SK-N-SH (cell line): ENCODE measurements at regions not wholly inside any gene's neighbourhood (a gene's known extent, or its start where the extent isn't known, plus 50 kb on each side); places are given as distances from the start of the nearest gene placed in this dataset.

Source experiments
- CTCF ChIA-PET: fragments of 300-600, 350-600 bp; formaldehyde crosslinking; extraction: SDS; loops from one replicate; lab custom pipeline; 2021; lab: Yijun Ruan, JAX
- POLR2A ChIA-PET: fragments of 350-600 bp; sonication (Branson Sonifier 250); formaldehyde crosslinking; extraction: SDS; loops from one replicate; lab custom pipeline; 2020; ENCODE audit warnings: antibody characterized with exemption, inconsistent platforms; lab: Yijun Ruan, JAX
- DNase-seq: peaks from one replicate; pipeline ENCODE4 v3.0.0; 2012
- H2AFZ ChIP-seq: fragments of 200-600 bp; sonication (generic); 2 replicates; pipeline ENCODE4 v1.8.1; 2016; ENCODE audit warnings: antibody characterized with exemption, mild to moderate bottlenecking, low read depth
- H3F3A ChIP-seq: fragments of 200-600 bp; sonication (generic); replicated peaks from 2 replicates; pipeline ENCODE3; 2016; ENCODE audit warnings: antibody characterized with exemption, mild to moderate bottlenecking; ENCODE audit not compliant: insufficient read depth
- H3K27ac ChIP-seq, 2 experiments: fragments of 200-500 bp in 1 of 2; fragments of 200-600 bp in 1 of 2; sonication (Bioruptor generic) in 1 of 2; sonication (generic), shearing (Covaris generic) in 1 of 2; 2 replicates each; pipeline versions ENCODE4 v1.5.1 to v1.6.1; 2014 to 2016; ENCODE audit warnings: low read depth in 2 of 2, inconsistent platforms in 1 of 2, low read length in 1 of 2, mild to moderate bottlenecking in 1 of 2, mixed read lengths in 1 of 2
- H3K27me3 ChIP-seq: fragments of 200-600 bp; sonication (generic), shearing (Covaris generic); 2 replicates; pipeline ENCODE4 v1.6.1; 2016; ENCODE audit warnings: mixed run types; ENCODE audit not compliant: insufficient read depth
- H3K36me3 ChIP-seq, 2 experiments: fragments of 200-500 bp in 1 of 2; fragments of 200-600 bp in 1 of 2; sonication (Bioruptor generic) in 1 of 2; sonication (generic) in 1 of 2; replicated peaks in 1 of 2; 2 replicates each; pipeline versions ENCODE3 to v1.5.1; 2014 to 2016; ENCODE audit warnings: low read length in 1 of 2, mild to moderate bottlenecking in 1 of 2; ENCODE audit not compliant: insufficient read depth in 2 of 2, control insufficient read depth in 1 of 2
- H3K4me1 ChIP-seq, 2 experiments: fragments of 200-500 bp in 1 of 2; fragments of 200-600 bp in 1 of 2; sonication (Bioruptor generic) in 1 of 2; sonication (generic), shearing (Covaris generic) in 1 of 2; 2 replicates each; pipeline versions ENCODE4 v1.5.1 to v1.6.1; 2014 to 2016; ENCODE audit warnings: low read depth in 1 of 2, low read length in 1 of 2, mixed run types in 1 of 2; ENCODE audit not compliant: insufficient read depth in 2 of 2, control insufficient read depth in 1 of 2
- H3K4me2 ChIP-seq: fragments of 200-600 bp; sonication (generic), shearing (Covaris generic); 2 replicates; pipeline ENCODE4 v1.6.1; 2017; ENCODE audit warnings: mixed run types
- H3K4me3 ChIP-seq, 2 experiments: fragments of 200-500 bp in 1 of 2; fragments of 200-600 bp in 1 of 2; sonication (Bioruptor generic) in 1 of 2; sonication (generic), shearing (Covaris generic) in 1 of 2; 2 replicates each; pipeline versions ENCODE4 v1.5.1 to v1.8.1; 2014 to 2016; ENCODE audit warnings: low read depth in 2 of 2, inconsistent platforms in 1 of 2, low read length in 1 of 2, mild to moderate bottlenecking in 1 of 2, mixed read lengths in 1 of 2, moderate library complexity in 1 of 2
- H3K79me2 ChIP-seq: fragments of 200-600 bp; sonication (generic); 2 replicates; pipeline ENCODE4 v1.8.1; 2017; ENCODE audit warnings: mild to moderate bottlenecking; ENCODE audit not compliant: insufficient read depth
- H3K9ac ChIP-seq: fragments of 200-600 bp; sonication (generic); 2 replicates; pipeline ENCODE4 v1.6.1; 2017; ENCODE audit warnings: mixed run types
- H3K9me2 ChIP-seq: fragments of 200-600 bp; sonication (generic); 2 replicates; pipeline ENCODE4 v1.6.1; 2017; ENCODE audit warnings: mixed run types
- H3K9me3 ChIP-seq: fragments of 200-600 bp; sonication (generic); 2 replicates; pipeline ENCODE4 v1.6.1; 2017; ENCODE audit warnings: mixed run types, mild to moderate bottlenecking, moderate library complexity
- H4K20me1 ChIP-seq: fragments of 200-600 bp; sonication (generic); 2 replicates; pipeline ENCODE4 v1.6.1; 2017; ENCODE audit warnings: mild to moderate bottlenecking, mixed run types; ENCODE audit not compliant: insufficient read depth
- ELF1 ChIP-seq: IDR thresholded peaks from 2 replicates; pipeline ENCODE4 v1.4.0; 2012
- EP300 ChIP-seq, 2 experiments: IDR thresholded peaks; 2 replicates each; pipeline versions ENCODE4 v1.4.0 to v1.6.1; 2012; ENCODE audit warnings: borderline replicate concordance in 1 of 2, low read depth in 1 of 2, low read length in 1 of 2
- EZH2phosphoT487 ChIP-seq: fragments of 200-600 bp; sonication (generic); IDR thresholded peaks from 2 replicates; pipeline ENCODE4 v1.6.1; 2017; ENCODE audit warnings: low read depth, mixed run types, mild to moderate bottlenecking, antibody characterized with exemption, moderate library complexity, borderline replicate concordance
- FOSL2 ChIP-seq: IDR thresholded peaks from 2 replicates; pipeline ENCODE4 v1.4.0; 2012; ENCODE audit warnings: low read depth, mild to moderate bottlenecking, moderate library complexity, borderline replicate concordance
- FOXJ3 ChIP-seq: sonication (generic); formaldehyde crosslinking; IDR thresholded peaks from 2 replicates; pipeline ENCODE4 v1.5.1; 2020; ENCODE audit warnings: mild to moderate bottlenecking, missing genetic modification reagents
- FOXM1 ChIP-seq: IDR thresholded peaks from 2 replicates; pipeline ENCODE4 v1.4.0; 2012; ENCODE audit warnings: low read depth, mild to moderate bottlenecking
- GATA2 ChIP-seq: sonication (generic); formaldehyde crosslinking; IDR thresholded peaks from 2 replicates; pipeline ENCODE4 v1.5.0; 2020; ENCODE audit warnings: mild to moderate bottlenecking, missing genetic modification reagents
- JUND ChIP-seq: IDR thresholded peaks from 2 replicates; pipeline ENCODE4 v1.4.0; 2012
- MXI1 ChIP-seq: IDR thresholded peaks from 2 replicates; pipeline ENCODE4 v1.6.1; 2012; ENCODE audit warnings: mild to moderate bottlenecking, low read depth, low read length, improper control_type of control experiment
- NRF1 ChIP-seq: IDR thresholded peaks from 2 replicates; pipeline ENCODE4 v1.6.1; 2012; ENCODE audit warnings: low read depth, mild to moderate bottlenecking, low read length
- POLR2AphosphoS5 ChIP-seq: IDR thresholded peaks from 2 replicates; pipeline ENCODE4 v1.6.1; 2012; ENCODE audit warnings: low read depth, low read length
- RAD21 ChIP-seq: IDR thresholded peaks from 2 replicates; pipeline ENCODE4 v1.6.1; 2012; ENCODE audit warnings: mild to moderate bottlenecking, low read length
- RFX5 ChIP-seq: IDR thresholded peaks from 2 replicates; pipeline ENCODE4 v1.6.1; 2012; ENCODE audit warnings: mild to moderate bottlenecking, improper control_type of control experiment, low read length
- RXRA ChIP-seq: IDR thresholded peaks from 2 replicates; pipeline ENCODE4 v1.4.0; 2012; ENCODE audit warnings: low read depth, mild to moderate bottlenecking, borderline replicate concordance
- SIN3A ChIP-seq: IDR thresholded peaks from 2 replicates; pipeline ENCODE4 v1.6.1; 2012; ENCODE audit warnings: low read depth, mild to moderate bottlenecking, low read length, moderate library complexity, borderline replicate concordance
- SMC3 ChIP-seq: IDR thresholded peaks from 2 replicates; pipeline ENCODE4 v1.6.1; 2012; ENCODE audit warnings: low read depth, low read length, improper control_type of control experiment
- TAF1 ChIP-seq: IDR thresholded peaks from 2 replicates; pipeline ENCODE4 v1.6.1; 2012; ENCODE audit warnings: low read depth, mild to moderate bottlenecking, low read length, moderate library complexity, borderline replicate concordance
- TCF12 ChIP-seq: IDR thresholded peaks from 2 replicates; pipeline ENCODE4 v1.4.0; 2012
- YY1 ChIP-seq: IDR thresholded peaks from 2 replicates; pipeline ENCODE4 v1.4.0; 2012; ENCODE audit warnings: low read depth, mild to moderate bottlenecking
- WGBS: methylation state at CpG from one replicate; pipeline ENCODE4 v1.1.6; 2017; ENCODE audit warnings: low lambda C conversion rate; 5-methylcytosine and 5-hydroxymethylcytosine counted together
- TF ChIP-seq, protein P1 (sequence below): IDR thresholded peaks from 2 replicates; pipeline ENCODE4 v1.4.0; 2012; ENCODE audit warnings: low read depth
- TF ChIP-seq, protein P2 (sequence below): fragments of 200-600 bp; sonication (generic); IDR thresholded peaks from 2 replicates; pipeline ENCODE4 v1.6.1; 2017; ENCODE audit warnings: antibody characterized with exemption, mild to moderate bottlenecking, moderate library complexity
- TF ChIP-seq, protein P3 (sequence below): IDR thresholded peaks from 2 replicates; pipeline ENCODE4 v1.6.1; 2012; ENCODE audit warnings: mild to moderate bottlenecking, low read depth, low read length, moderate library complexity
- TF ChIP-seq, protein P4 (sequence below): fragments of 150-350 bp; IDR thresholded peaks from 2 replicates; pipeline ENCODE4 v1.6.1; 2016; ENCODE audit warnings: mild to moderate bottlenecking, low read depth, low read length

- H2AFZ ChIP-seq, result no peak overlapping the region
- no peaks in the 10 kb centered on the region for H3K36me3 ChIP-seq
- H3K4me1 ChIP-seq, result no peaks in the 10 kb centered on the region
- H3K9me2 ChIP-seq, result no peaks in the 10 kb centered on the region
- no peak for DNase-seq
- H3K4me3 ChIP-seq, result no peak overlapping the region
- H3K9ac ChIP-seq, result no peak overlapping the region
- no peaks in the 10 kb centered on the region for H4K20me1 ChIP-seq
- H3K9me3 ChIP-seq, result no peaks in the 10 kb centered on the region
- ChIA-PET POLR2A (no interaction called here), CTCF (no interaction called here)
- 98% methylated on average over 2 of the region's 2 CpGs for WGBS
- no peak overlapping the region for H3K27ac ChIP-seq
- H3K4me2 ChIP-seq, result no peak overlapping the region
- no peaks in the 10 kb centered on the region for H3K27me3 ChIP-seq
- no peaks in the 10 kb centered on the region for H3F3A ChIP-seq
- no peaks in the 10 kb centered on the region for H3K79me2 ChIP-seq
- TF ChIP-seq EP300 (IDR thresholded peaks at IDR 0.05; ENCODE audit: borderline replicate concordance in 1 of 2, low read depth in 1 of 2, low read length in 1 of 2) (no peak), RXRA (no peak), RFX5 (no peak), SIN3A (no peak), FOXJ3 (CRISPR knock-in tag) (no peak), TAF1 (no peak), RAD21 (no peak), FOSL2 (no peak), POLR2AphosphoS5 (no peak), FOXM1 (no peak), MXI1 (no peak), YY1 (no peak)
- TF ChIP-seq, protein P1, sequence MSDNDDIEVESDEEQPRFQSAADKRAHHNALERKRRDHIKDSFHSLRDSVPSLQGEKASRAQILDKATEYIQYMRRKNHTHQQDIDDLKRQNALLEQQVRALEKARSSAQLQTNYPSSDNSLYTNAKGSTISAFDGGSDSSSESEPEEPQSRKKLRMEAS, result no peak
- TF ChIP-seq, protein P2, sequence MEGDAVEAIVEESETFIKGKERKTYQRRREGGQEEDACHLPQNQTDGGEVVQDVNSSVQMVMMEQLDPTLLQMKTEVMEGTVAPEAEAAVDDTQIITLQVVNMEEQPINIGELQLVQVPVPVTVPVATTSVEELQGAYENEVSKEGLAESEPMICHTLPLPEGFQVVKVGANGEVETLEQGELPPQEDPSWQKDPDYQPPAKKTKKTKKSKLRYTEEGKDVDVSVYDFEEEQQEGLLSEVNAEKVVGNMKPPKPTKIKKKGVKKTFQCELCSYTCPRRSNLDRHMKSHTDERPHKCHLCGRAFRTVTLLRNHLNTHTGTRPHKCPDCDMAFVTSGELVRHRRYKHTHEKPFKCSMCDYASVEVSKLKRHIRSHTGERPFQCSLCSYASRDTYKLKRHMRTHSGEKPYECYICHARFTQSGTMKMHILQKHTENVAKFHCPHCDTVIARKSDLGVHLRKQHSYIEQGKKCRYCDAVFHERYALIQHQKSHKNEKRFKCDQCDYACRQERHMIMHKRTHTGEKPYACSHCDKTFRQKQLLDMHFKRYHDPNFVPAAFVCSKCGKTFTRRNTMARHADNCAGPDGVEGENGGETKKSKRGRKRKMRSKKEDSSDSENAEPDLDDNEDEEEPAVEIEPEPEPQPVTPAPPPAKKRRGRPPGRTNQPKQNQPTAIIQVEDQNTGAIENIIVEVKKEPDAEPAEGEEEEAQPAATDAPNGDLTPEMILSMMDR, result no peak
- TF ChIP-seq, all 33 proteins: peak for 0
These were observed 155.9 kb upstream of the PALMD start for GRCh38 chr1:99490031-99490430.

DNA sequence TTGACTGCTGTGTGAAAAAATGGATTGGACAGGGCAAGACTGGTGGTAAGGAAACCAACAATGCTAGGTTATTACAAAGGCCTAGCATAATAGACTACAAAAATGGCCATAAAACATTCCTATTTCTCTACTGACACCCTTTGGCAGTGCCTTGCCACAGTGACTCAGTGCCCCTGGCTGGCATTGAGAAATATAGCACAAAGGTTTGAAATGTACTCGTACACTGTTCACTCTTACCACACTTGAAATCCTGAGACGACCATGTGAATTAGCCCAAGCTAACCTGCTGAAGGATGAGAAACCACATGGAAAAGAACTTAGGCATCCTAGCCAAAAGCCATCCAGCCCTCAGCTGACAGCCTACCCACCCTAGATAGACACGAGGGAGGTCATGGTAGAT lies 149.8 kb upstream of the PALMD start:
- 84% methylated on average over 3 of the region's 3 CpGs for WGBS
- no peaks in the 10 kb centered on the region for H3K27me3 ChIP-seq
- no peaks in the 10 kb centered on the region for H3K9me2 ChIP-seq
- H4K20me1 ChIP-seq, result no peaks in the 10 kb centered on the region
- H3K9ac ChIP-seq, result no peak overlapping the region
- no peak overlapping the region for H2AFZ ChIP-seq
- no peak overlapping the region for H3K4me3 ChIP-seq
- no peaks in the 10 kb centered on the region for H3K79me2 ChIP-seq
- no peaks in the 10 kb centered on the region for H3K36me3 ChIP-seq
- CTCF ChIA-PET, result no interaction called here
- DNase-seq, result no peak
- POLR2A ChIA-PET, result no interaction called here
- no peaks in the 10 kb centered on the region for H3F3A ChIP-seq
- no peaks in the 10 kb centered on the region for H3K4me1 ChIP-seq
- no peak overlapping the region for H3K4me2 ChIP-seq
- H3K9me3 ChIP-seq, result no peaks in the 10 kb centered on the region
- no peak overlapping the region for H3K27ac ChIP-seq
- TF ChIP-seq GATA2 (CRISPR knock-in tag), result no peak
- no peak for TF ChIP-seq RAD21
- no peak for TF ChIP-seq FOSL2
- TF ChIP-seq SIN3A, result no peak
- TF ChIP-seq SMC3, result no peak
- TF ChIP-seq YY1, result no peak
- TF ChIP-seq, protein P3, sequence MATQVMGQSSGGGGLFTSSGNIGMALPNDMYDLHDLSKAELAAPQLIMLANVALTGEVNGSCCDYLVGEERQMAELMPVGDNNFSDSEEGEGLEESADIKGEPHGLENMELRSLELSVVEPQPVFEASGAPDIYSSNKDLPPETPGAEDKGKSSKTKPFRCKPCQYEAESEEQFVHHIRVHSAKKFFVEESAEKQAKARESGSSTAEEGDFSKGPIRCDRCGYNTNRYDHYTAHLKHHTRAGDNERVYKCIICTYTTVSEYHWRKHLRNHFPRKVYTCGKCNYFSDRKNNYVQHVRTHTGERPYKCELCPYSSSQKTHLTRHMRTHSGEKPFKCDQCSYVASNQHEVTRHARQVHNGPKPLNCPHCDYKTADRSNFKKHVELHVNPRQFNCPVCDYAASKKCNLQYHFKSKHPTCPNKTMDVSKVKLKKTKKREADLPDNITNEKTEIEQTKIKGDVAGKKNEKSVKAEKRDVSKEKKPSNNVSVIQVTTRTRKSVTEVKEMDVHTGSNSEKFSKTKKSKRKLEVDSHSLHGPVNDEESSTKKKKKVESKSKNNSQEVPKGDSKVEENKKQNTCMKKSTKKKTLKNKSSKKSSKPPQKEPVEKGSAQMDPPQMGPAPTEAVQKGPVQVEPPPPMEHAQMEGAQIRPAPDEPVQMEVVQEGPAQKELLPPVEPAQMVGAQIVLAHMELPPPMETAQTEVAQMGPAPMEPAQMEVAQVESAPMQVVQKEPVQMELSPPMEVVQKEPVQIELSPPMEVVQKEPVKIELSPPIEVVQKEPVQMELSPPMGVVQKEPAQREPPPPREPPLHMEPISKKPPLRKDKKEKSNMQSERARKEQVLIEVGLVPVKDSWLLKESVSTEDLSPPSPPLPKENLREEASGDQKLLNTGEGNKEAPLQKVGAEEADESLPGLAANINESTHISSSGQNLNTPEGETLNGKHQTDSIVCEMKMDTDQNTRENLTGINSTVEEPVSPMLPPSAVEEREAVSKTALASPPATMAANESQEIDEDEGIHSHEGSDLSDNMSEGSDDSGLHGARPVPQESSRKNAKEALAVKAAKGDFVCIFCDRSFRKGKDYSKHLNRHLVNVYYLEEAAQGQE, result no peak
- no peak for TF ChIP-seq TCF12
- no peak for TF ChIP-seq EZH2phosphoT487
- TF ChIP-seq FOXJ3 (CRISPR knock-in tag), result no peak
- TF ChIP-seq ELF1, result no peak
- TF ChIP-seq NRF1, result no peak
- TF ChIP-seq, protein P4, sequence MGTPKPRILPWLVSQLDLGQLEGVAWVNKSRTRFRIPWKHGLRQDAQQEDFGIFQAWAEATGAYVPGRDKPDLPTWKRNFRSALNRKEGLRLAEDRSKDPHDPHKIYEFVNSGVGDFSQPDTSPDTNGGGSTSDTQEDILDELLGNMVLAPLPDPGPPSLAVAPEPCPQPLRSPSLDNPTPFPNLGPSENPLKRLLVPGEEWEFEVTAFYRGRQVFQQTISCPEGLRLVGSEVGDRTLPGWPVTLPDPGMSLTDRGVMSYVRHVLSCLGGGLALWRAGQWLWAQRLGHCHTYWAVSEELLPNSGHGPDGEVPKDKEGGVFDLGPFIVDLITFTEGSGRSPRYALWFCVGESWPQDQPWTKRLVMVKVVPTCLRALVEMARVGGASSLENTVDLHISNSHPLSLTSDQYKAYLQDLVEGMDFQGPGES, result no peak
- no peak for TF ChIP-seq JUND
